Progenitor cell of endocrine pancreas (in vitro differentiated cells): ENCODE measurements at regions not wholly inside any gene's neighbourhood (a gene's known extent, or its start where the extent isn't known, plus 50 kb on each side); places are given as distances from the start of the nearest gene placed in this dataset.

Source experiments
- DNase-seq: peaks from one replicate; pipeline ENCODE4 v3.0.0; 2021; ENCODE audit warnings: low spot score; ENCODE audit not compliant: unreplicated experiment
- H3K27ac Mint-ChIP-seq: 2 replicates; pipeline ENCODE4 v1.8.0; 2021; ENCODE audit warnings: mild to moderate bottlenecking, moderate library complexity, mixed read lengths
- H3K27me3 Mint-ChIP-seq: 2 replicates; pipeline ENCODE4 v1.8.0; 2021; ENCODE audit warnings: mixed read lengths
- H3K36me3 Mint-ChIP-seq: 2 replicates; pipeline ENCODE4 v1.8.0; 2022; ENCODE audit warnings: mixed read lengths; ENCODE audit not compliant: insufficient read depth
- H3K4me1 Mint-ChIP-seq: 2 replicates; pipeline ENCODE4 v1.8.0; 2021; ENCODE audit warnings: low read depth, mixed read lengths
- H3K4me3 Mint-ChIP-seq: 2 replicates; pipeline ENCODE4 v1.8.0; 2021; ENCODE audit warnings: low read depth, mild to moderate bottlenecking, moderate library complexity, mixed read lengths
- H3K9me3 Mint-ChIP-seq: 2 replicates; pipeline ENCODE4 v1.8.0; 2021; ENCODE audit warnings: low read depth, mixed read lengths
- TF ChIP-seq, protein P1 (sequence below): fragments of 200-600 bp; sonication (generic); IDR thresholded peaks from one replicate; pipeline ENCODE4 v1.5.0; 2021; ENCODE audit warnings: antibody characterized with exemption, mild to moderate bottlenecking; ENCODE audit not compliant: unreplicated experiment

DNA sequence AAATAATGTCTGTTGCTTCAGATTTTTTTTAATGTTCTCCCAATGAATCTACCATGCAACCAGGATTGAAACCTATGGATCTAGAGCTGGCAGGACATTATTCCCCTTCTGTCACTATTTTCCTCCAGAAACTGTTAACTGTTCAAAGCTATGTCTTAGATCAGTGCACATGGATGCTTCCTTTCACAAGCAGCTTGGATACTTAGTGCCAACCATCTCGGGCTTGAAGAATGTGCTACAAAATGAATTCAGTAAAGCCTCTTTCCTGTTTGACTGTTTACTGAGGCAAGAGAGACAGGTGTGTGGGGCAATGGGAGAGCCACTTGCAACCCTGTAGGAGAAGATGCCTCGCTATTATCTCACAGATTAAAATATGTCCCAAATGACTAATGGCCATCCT, 774.8 kb downstream of the KCTD16 start:
- TF ChIP-seq, protein P1, sequence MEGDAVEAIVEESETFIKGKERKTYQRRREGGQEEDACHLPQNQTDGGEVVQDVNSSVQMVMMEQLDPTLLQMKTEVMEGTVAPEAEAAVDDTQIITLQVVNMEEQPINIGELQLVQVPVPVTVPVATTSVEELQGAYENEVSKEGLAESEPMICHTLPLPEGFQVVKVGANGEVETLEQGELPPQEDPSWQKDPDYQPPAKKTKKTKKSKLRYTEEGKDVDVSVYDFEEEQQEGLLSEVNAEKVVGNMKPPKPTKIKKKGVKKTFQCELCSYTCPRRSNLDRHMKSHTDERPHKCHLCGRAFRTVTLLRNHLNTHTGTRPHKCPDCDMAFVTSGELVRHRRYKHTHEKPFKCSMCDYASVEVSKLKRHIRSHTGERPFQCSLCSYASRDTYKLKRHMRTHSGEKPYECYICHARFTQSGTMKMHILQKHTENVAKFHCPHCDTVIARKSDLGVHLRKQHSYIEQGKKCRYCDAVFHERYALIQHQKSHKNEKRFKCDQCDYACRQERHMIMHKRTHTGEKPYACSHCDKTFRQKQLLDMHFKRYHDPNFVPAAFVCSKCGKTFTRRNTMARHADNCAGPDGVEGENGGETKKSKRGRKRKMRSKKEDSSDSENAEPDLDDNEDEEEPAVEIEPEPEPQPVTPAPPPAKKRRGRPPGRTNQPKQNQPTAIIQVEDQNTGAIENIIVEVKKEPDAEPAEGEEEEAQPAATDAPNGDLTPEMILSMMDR = no peak
- no peaks in the 10 kb centered on the region for H3K36me3 Mint-ChIP-seq
- no peak overlapping the region for H3K4me3 Mint-ChIP-seq
- no peak overlapping the region for H3K27ac Mint-ChIP-seq
- DNase-seq = no peak
- H3K4me1 Mint-ChIP-seq = no peaks in the 10 kb centered on the region
- no peaks in the 10 kb centered on the region for H3K27me3 Mint-ChIP-seq
- no peaks in the 10 kb centered on the region for H3K9me3 Mint-ChIP-seq

DNA sequence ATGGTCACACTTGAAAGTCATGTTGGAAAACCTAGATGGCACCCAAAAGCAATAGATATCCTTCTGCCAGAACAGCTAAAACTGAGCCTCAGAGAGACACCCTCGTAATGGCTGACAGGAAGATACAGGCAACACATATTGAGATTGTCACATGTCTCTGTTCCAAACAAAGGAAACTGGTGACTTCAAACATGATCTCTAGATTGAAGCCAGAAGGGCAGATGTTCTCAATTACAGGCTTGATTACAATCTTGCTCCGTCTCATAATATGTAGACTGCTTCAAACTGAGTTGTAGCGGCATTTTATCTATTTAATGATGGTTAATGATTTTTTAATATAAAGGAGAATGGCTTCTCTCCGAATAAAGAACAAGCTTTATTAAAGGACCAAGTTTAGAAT, 774.3 kb downstream of the KCTD16 start:
- Mint-ChIP-seq H3K36me3 (no peaks in the 10 kb centered on the region), H3K9me3 (no peaks in the 10 kb centered on the region), H3K4me1 (no peaks in the 10 kb centered on the region), H3K27me3 (no peaks in the 10 kb centered on the region), H3K4me3 (no peak overlapping the region), H3K27ac (no peak overlapping the region)
- TF ChIP-seq, protein P1 = no peak
- no peak for DNase-seq

DNA sequence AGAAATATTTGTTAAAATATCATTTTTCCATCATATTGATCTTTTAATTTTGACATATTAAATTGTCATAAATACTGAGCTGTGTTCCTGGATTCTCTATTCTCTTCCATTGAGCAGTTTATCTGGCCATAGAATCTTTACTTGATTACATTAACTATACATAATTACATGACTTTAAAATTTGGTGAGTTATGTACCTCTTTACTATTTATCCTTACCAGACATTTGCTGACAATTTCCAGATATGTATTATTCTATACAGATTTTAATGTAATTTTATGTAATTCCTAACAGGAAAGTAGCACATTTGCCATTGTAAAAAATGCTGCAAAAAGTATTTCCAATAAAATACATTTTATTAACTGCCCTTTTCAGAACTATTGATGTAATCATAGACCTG, 770.3 kb downstream of the KCTD16 start:
- TF ChIP-seq, protein P1 = no peak
- H3K4me3 Mint-ChIP-seq = no peak overlapping the region
- H3K27me3 Mint-ChIP-seq = no peaks in the 10 kb centered on the region
- DNase-seq = no peak
- H3K9me3 Mint-ChIP-seq = peaks cover 10% of the 10 kb centered on the region
- no peaks in the 10 kb centered on the region for H3K36me3 Mint-ChIP-seq
- H3K4me1 Mint-ChIP-seq = no peaks in the 10 kb centered on the region
- no peak overlapping the region for H3K27ac Mint-ChIP-seq

DNA sequence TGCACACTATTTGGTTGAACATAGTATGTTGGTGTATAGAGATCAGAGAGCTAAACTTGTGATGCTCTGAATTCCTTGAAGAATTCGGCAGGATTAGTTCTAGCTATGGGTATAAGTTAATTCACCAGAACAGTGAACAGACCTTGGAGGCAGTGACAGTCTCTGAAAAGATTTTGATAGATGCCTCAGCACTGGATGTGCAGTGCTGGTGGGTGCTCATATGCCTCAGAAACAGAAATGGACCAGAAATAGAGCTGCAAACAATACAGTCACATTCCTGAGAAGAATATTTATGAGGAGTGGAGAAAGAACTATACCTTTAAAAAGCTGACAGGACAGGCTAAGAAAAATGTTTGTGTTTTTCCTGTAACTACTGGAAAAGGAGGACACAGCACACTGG, 747.7 kb downstream of the KCTD16 start:
- H3K9me3 Mint-ChIP-seq = peaks cover 4% of the 10 kb centered on the region
- DNase-seq = no peak
- H3K36me3 Mint-ChIP-seq = no peaks in the 10 kb centered on the region
- TF ChIP-seq, protein P1 = no peak
- no peak overlapping the region for H3K27ac Mint-ChIP-seq
- H3K4me3 Mint-ChIP-seq = no peak overlapping the region
- no peaks in the 10 kb centered on the region for H3K27me3 Mint-ChIP-seq
- no peaks in the 10 kb centered on the region for H3K4me1 Mint-ChIP-seq

DNA sequence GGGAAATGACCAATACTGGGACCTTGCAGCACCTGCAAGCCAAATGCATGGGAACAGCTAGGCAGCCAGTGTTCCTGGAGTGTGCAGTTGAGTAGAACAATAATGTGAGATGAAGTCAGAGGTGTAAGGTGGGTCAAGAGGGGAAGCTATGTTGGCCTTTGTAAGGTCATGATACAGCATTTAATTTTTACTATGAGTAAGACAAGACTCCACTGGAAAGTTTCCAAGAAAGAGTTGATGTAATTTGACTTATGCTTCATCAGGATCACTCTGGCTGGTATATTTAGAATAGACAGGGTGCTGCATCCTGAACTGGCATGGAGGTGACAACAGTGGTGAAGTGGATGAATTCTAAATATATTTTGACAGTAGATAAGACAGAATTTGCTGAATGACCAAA, 744.8 kb downstream of the KCTD16 start:
- DNase-seq = no peak
- H3K36me3 Mint-ChIP-seq = no peaks in the 10 kb centered on the region
- TF ChIP-seq, protein P1 = no peak
- no peak overlapping the region for H3K27ac Mint-ChIP-seq
- no peaks in the 10 kb centered on the region for H3K27me3 Mint-ChIP-seq
- H3K9me3 Mint-ChIP-seq = peaks cover 4% of the 10 kb centered on the region
- no peaks in the 10 kb centered on the region for H3K4me1 Mint-ChIP-seq
- no peak overlapping the region for H3K4me3 Mint-ChIP-seq
